ENCODE measurements at regions not wholly inside any gene's neighbourhood (a gene's known extent, or its start where the extent isn't known, plus 50 kb on each side); places are given as distances from the start of the nearest gene placed in this dataset.
"Not testable (repeated sequence)": the region's sequence is repeated elsewhere in the genome, so short reads cannot be mapped to it uniquely, and the experiment has no call there.

GRCh38 chr10:108323274-108323798 lies 1158.8 kb upstream of the SORCS1 start:
- DNase-seq: no peak

GRCh38 chr10:108319434-108320222 lies 1155.1 kb upstream of the SORCS1 start:
- no peak for DNase-seq

GRCh38 chr10:108315636-108316035 lies 1151.1 kb upstream of the SORCS1 start:
- DNase-seq: not testable (repeated sequence)

- no peak for DNase-seq
Observed at GRCh38 chr10:108307925-108308312, 1143.4 kb upstream of the SORCS1 start.

- DNase-seq: no peak
Observed at GRCh38 chr10:108307250-108307924, 1142.9 kb upstream of the SORCS1 start.

GRCh38 chr10:108303149-108303548 lies 1138.6 kb upstream of the SORCS1 start:
- DNase-seq: no peak

GRCh38 chr10:108301002-108301401 lies 1136.5 kb upstream of the SORCS1 start:
- DNase-seq: no peak

GRCh38 chr10:108290823-108291222 lies 1126.3 kb upstream of the SORCS1 start:
- DNase-seq: no peak

GRCh38 chr10:108275895-108276685 lies 1111.6 kb upstream of the SORCS1 start:
- peak; percentile 47 for DNase-seq

- DNase-seq: no peak
Observed at GRCh38 chr10:108260383-108260906, 1095.9 kb upstream of the SORCS1 start.

GRCh38 chr10:108254089-108254488 lies 1089.6 kb upstream of the SORCS1 start:
- DNase-seq: no peak

- no peak for DNase-seq
Observed at GRCh38 chr10:108252771-108253170, 1088.3 kb upstream of the SORCS1 start.

GRCh38 chr10:108250936-108251620 lies 1086.6 kb upstream of the SORCS1 start:
- no peak for DNase-seq

GRCh38 chr10:108249940-108250339 lies 1085.4 kb upstream of the SORCS1 start:
- DNase-seq: no peak

- no peak for DNase-seq
Observed at GRCh38 chr10:108244443-108245228, 1080.1 kb upstream of the SORCS1 start.

- no peak for DNase-seq
Observed at GRCh38 chr10:108241166-108241565, 1076.7 kb upstream of the SORCS1 start.

- DNase-seq: no peak
Observed at GRCh38 chr10:108238261-108238660, 1073.8 kb upstream of the SORCS1 start.

GRCh38 chr10:108230478-108231170 lies 1066.1 kb upstream of the SORCS1 start:
- DNase-seq: no peak

GRCh38 chr10:108208732-108209131 lies 1044.2 kb upstream of the SORCS1 start:
- no peak for DNase-seq

- DNase-seq: no peak
Observed at GRCh38 chr10:108208038-108208437, 1043.5 kb upstream of the SORCS1 start.
